ENCODE measurements at regions not wholly inside any gene's neighbourhood (a gene's known extent, or its start where the extent isn't known, plus 50 kb on each side); places are given as distances from the start of the nearest gene placed in this dataset.
A peak's percentile ranks its signal among the peaks of the same experiment; 100 is the strongest.

DNA sequence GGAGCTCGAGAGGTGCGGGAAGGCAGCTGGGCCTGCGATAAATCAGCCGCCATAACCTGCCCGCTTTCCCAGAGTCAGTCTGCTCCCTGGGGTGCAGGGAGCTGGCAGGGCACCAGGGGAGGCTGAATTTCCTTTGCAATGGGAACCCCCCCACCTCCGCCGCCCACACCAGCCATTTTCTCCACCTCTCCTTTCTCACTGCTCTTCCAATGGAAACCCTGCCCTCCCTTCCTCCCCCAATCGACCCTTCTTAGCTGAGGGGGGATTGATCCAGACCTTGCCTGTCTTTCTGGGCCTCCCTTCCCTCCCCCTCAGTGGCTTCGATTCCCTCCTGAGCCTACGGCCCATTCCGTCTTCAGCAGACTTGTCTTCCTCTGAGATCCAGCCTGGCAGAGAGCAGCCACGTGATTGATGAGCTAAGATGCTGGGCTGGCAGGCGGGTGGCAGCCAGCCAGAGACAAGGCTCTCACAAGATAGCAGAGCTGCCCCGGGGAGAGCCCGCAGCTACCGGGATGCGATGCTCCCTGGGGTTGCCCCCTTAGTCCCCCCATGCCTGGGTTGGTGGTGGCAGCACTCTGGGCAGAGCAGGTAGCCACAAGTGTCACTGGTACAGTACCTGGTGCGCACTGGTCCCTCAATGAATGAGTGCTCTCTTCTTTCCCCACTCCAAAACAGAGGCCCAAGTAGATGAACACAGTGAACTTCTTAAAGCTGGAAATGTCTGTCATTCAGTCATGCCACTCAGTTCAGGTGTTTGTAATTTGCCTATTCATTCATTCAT is 53.7 kb upstream of the FABP6 start:
- peak; percentile 39 for DNase-seq

GRCh38 chr5:160174780-160175437 is 54.4 kb upstream of the FABP6 start:
- no peak for DNase-seq

- DNase-seq = no peak
Observed at GRCh38 chr5:160174290-160174689, 55.0 kb upstream of the FABP6 start.

DNA sequence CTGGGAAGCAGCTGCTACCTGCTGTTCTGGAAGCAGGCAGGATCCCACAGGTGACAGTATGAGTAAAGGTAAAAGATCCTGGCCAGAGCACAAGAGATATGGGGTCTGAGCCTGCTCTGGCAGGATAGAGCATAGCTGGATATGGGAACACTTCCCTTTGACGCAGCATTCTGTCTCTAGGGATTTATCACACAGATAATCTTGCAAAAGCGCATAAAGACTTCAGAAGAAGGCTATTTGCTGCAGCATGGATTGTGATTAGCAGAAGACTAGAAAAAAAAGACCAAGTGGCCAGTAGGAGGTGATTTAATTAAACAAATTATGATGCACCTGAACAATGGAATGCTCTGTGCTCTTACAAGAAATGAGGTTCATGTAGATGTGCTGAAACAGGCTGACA is 52.4 kb upstream of the PWWP2A start:
- DNase-seq = no peak

DNA sequence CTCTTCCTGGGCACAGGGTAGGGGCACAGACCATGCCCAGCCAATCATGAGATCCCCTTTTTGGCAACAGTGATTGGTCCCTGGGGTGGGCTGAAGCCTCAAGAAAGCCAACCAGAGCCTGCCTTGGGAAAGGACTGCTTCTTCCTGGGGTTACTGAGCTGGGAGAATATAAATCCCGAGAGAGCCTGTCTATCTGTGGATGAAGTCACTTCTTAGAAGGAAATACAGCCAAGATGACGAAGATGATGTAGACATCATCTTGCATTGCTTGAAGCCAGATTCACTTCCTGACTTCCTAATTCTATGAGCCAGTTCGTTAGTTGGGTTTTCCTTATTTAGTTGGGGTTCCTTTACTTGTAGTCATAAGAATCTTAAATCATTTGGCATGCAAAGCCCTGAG is 50.1 kb upstream of the PWWP2A start:
- DNase-seq = no peak

All from NCI-H446 treated with DMSO at 0.1 percent for 48 hours (cell line).